ENCODE measurements at regions not wholly inside any gene's neighbourhood (a gene's known extent, or its start where the extent isn't known, plus 50 kb on each side); places are given as distances from the start of the nearest gene placed in this dataset.

DNA sequence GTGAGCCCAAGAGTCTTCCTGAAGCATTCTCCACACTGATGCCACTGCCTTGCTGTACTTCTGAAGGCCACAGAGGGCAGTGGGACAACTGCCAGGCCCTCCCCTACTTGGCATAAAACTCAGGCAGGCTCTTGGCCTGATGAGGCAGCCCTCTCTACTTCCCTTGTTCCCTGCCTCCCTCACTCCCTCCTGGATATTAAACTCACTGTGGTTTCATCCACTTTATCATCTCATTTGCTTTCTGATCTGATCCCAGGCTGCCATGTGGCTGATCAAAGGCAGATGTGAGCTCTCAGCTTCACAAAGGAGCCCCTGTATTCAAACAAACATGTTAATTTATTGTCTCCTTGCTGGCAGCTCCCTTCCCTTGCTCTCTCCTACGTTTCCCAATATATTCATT lies 533.5 kb downstream of the IGSF11 start:
- DNase-seq (peak; percentile 50 to 65 (median 60)), ATAC-seq (peak; percentile 66)
- Histone ChIP-seq H3K9me3 (no peaks in the 10 kb centered on the region), H3K36me3 (ENCODE audit: low read depth) (no peaks in the 10 kb centered on the region), H3K4me1 (ENCODE audit: low read depth) (no peaks in the 10 kb centered on the region), H3K4me3 (no peak overlapping the region)
- TF ChIP-seq, protein P1, sequence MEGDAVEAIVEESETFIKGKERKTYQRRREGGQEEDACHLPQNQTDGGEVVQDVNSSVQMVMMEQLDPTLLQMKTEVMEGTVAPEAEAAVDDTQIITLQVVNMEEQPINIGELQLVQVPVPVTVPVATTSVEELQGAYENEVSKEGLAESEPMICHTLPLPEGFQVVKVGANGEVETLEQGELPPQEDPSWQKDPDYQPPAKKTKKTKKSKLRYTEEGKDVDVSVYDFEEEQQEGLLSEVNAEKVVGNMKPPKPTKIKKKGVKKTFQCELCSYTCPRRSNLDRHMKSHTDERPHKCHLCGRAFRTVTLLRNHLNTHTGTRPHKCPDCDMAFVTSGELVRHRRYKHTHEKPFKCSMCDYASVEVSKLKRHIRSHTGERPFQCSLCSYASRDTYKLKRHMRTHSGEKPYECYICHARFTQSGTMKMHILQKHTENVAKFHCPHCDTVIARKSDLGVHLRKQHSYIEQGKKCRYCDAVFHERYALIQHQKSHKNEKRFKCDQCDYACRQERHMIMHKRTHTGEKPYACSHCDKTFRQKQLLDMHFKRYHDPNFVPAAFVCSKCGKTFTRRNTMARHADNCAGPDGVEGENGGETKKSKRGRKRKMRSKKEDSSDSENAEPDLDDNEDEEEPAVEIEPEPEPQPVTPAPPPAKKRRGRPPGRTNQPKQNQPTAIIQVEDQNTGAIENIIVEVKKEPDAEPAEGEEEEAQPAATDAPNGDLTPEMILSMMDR (IDR thresholded peaks at IDR 0.05): no peak
- intact Hi-C loops (cut with DNase I, micrococcal nuclease): no loop called here

DNA sequence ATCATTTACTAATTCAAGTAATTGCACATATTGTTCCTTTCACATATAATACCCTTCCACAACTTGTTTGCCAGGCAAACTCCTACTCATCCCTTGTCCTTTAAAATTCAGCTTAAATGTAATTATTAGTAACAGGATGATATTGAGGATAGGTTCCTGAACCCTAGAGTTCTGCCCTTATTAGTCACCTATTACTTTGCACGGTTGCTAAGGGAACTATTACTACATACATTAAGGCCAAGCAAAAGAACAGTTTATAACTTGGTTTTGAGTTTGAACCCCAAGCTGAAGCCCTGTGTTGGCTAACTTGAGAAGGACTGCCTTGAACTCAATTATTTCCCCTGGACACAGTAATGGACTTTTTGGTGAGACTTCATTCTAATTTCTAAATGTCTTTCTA lies 529.7 kb downstream of the IGSF11 start:
- H3K4me1 ChIP-seq (ENCODE audit: low read depth): no peaks in the 10 kb centered on the region
- DNase-seq (no peak), ATAC-seq (no peak)
- H3K4me3 ChIP-seq: no peak overlapping the region
- TF ChIP-seq, protein P1 (IDR thresholded peaks at IDR 0.05): no peak
- H3K36me3 ChIP-seq (ENCODE audit: low read depth): no peaks in the 10 kb centered on the region
- no peaks in the 10 kb centered on the region for H3K9me3 ChIP-seq
- intact Hi-C loops (cut with DNase I, micrococcal nuclease): no loop called here

DNA sequence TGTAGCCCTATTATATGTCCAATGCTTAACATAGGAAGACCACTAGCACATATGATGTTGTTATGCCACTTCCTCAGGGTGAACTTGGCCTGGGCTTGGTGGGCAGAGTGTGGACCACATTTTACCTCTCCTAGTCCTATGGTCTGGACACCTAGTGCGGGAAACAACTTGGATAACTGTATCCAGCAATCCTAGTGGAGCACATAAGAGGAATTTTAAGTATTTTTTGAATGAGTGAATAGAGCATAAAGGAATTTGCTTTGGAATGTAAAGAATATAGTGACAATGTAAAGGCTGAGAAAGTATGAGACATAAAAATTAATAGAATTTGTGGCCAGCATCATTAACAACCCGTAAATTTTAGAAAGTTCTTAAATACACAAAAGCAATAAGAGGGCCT lies 528.9 kb downstream of the IGSF11 start:
- intact Hi-C loops (cut with DNase I, micrococcal nuclease): no loop called here
- DNase-seq (no peak), ATAC-seq (no peak)
- Histone ChIP-seq H3K4me3 (no peak overlapping the region), H3K9me3 (no peaks in the 10 kb centered on the region), H3K4me1 (ENCODE audit: low read depth) (no peaks in the 10 kb centered on the region), H3K36me3 (ENCODE audit: low read depth) (no peaks in the 10 kb centered on the region)
- TF ChIP-seq, protein P1 (IDR thresholded peaks at IDR 0.05): no peak

- TF ChIP-seq, protein P1 (IDR thresholded peaks at IDR 0.05): no peak
- Histone ChIP-seq H3K4me3 (no peak overlapping the region), H3K36me3 (ENCODE audit: low read depth) (no peaks in the 10 kb centered on the region), H3K4me1 (ENCODE audit: low read depth) (no peaks in the 10 kb centered on the region), H3K9me3 (no peaks in the 10 kb centered on the region)
- ATAC-seq (no peak), DNase-seq (no peak)
- intact Hi-C loops (cut with DNase I, micrococcal nuclease): no loop called here
These were observed 523.2 kb downstream of the IGSF11 start for GRCh38 chr3:118511402-118511801.

- H3K4me1 ChIP-seq (ENCODE audit: low read depth): no peaks in the 10 kb centered on the region
- ATAC-seq (no peak), DNase-seq (no peak)
- H3K4me3 ChIP-seq: no peak overlapping the region
- H3K36me3 ChIP-seq (ENCODE audit: low read depth): no peaks in the 10 kb centered on the region
- TF ChIP-seq, protein P1 (IDR thresholded peaks at IDR 0.05): no peak
- intact Hi-C loops (cut with DNase I, micrococcal nuclease): no loop called here
- no peaks in the 10 kb centered on the region for H3K9me3 ChIP-seq
These were observed 522.3 kb downstream of the IGSF11 start for GRCh38 chr3:118512301-118512700.

DNA sequence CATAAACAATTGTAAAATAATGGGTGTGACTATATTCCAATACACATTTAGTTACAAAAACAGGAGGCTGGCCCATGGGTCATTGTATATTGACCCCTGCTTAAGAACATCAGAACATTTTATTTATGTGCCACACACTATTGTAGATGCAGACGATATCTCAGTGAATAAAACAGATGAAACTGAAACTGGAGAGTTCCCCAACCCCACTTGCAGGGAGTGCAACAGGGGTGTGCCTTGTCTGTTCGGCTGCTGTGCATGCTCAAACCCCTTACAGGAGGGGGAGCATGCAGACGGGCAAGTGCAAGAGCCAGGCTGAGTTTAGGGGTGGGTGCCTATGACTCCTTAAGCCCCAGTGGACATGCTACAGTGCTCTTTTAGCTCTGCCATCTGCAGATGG lies 509.6 kb downstream of the IGSF11 start:
- no peaks in the 10 kb centered on the region for H3K36me3 ChIP-seq (ENCODE audit: low read depth)
- H3K4me3 ChIP-seq: no peak overlapping the region
- H3K4me1 ChIP-seq (ENCODE audit: low read depth): no peaks in the 10 kb centered on the region
- no peak for DNase-seq
- no peaks in the 10 kb centered on the region for H3K9me3 ChIP-seq
- TF ChIP-seq, protein P1 (IDR thresholded peaks at IDR 0.05): no peak
- no peak for ATAC-seq
- intact Hi-C loops (cut with DNase I, micrococcal nuclease): no loop called here
